Activated effector memory CD4-positive, alpha-beta T cell treated with Interleukin-2 at 50 U/mL for 16 hours (primary cell): ENCODE measurements at regions not wholly inside any gene's neighbourhood (a gene's known extent, or its start where the extent isn't known, plus 50 kb on each side); places are given as distances from the start of the nearest gene placed in this dataset.
"Not testable (repeated sequence)": the region's sequence is repeated elsewhere in the genome, so short reads cannot be mapped to it uniquely, and the experiment has no call there.

Experiments
- DNase-seq: peaks from one replicate; pipeline ENCODE4 v3.0.0-alpha.2; 2020

- DNase-seq, result no peak
These were observed 103.3 kb downstream of the TNFAIP3 start for GRCh38 chr6:137970368-137970767.

DNA sequence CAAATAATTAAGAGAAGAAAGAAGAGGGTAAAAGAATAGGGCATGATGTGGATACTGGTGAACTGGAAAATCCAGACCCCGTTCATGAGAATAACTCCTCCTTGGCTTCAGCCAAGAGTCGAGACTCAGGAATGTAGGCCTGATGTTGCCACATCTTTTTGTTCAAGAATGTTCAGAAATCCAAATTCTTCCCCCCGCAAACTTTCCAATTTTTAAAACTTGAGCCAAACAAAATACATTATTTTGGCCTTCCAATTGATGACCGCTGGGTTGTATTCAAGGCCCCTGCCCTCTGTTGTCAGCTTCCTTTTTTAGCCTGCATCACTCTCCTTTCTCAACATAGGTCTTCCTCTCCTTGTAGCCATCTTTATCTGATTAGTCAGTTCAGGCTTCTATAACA, 106.1 kb downstream of the TNFAIP3 start:
- DNase-seq, result no peak

GRCh38 chr6:137975188-137975940, 108.3 kb downstream of the TNFAIP3 start:
- DNase-seq, result no peak

- no peak for DNase-seq
These were observed 109.4 kb downstream of the TNFAIP3 start for GRCh38 chr6:137976430-137976829.

DNA sequence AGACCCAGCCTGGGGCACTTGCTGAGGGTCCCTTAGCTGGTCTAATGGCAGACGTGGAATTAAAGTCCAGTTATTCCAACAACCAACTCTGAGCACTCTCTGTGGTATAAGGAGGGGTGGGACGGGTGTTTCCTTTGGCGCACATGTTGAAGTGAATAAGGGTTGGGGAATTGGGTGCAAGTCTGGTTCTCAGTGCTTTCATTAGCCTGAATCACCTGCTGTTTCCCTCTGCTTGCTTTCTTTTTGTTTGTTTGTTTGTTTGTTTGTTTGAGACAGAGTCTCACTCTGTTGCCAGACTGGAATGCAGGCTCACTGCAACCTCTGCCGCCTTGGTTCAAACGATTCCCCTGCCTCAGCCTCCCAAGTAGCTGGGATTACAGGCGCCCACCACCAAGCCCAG, 110.1 kb downstream of the TNFAIP3 start:
- no peak for DNase-seq

DNA sequence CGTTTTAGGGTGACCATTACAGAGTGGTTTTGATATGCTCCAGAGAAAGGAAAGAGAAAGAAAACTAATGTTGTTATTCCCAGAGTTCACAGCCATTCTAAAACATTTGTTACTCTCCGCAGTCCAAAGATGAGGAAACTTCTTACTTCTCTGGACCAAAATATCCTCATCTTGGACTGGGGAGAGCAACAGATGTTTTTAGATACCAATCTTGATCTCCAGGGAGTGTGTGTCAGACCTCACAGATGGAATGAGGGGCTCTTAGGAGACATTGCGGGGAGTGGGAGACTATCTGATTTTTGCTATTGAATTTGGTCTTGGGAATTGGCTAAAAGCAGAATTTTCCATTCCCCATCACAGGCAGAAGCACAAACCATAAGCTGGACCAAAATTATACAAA, 110.8 kb downstream of the TNFAIP3 start:
- no peak for DNase-seq

GRCh38 chr6:137978252-137978896, 111.3 kb downstream of the TNFAIP3 start:
- DNase-seq, result no peak

DNA sequence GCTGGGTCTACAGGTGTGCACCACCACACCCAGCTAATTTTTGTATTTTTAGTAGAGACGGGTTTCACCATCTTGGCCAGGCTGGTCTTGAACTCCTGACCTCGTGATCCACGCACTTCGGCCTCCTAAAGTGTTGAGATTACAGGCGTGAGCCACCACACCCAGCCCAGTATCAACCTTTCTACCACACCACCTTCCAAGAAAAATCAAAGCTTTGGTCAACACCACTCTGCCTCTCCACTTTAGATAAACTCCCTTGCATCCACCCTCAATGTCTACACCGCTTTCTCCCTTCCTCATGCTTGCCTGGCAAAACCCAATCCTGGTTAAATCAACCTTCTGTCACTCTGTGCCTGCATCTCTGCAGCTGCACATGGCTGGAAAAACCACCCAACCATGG, 112.2 kb downstream of the TNFAIP3 start:
- not testable (repeated sequence) for DNase-seq

DNA sequence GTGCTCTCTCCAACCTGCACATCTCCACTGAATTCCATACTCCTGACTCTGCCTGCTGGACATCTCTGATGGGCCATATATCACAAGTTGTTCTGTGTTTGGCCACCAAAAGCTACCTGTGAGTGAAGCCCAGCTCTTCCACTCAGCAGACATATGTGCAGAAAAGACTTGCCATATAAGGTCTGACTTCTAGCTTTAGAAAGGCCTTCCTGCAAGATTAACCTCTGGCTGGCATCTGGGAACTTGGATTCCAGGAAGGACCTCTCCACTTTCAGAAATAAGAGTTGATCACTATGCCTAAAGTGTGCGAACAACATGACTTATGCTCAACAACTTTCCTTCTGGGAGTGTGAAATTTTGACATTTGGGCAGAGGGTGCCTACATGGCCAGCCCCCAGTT, 113.7 kb downstream of the TNFAIP3 start:
- no peak for DNase-seq

DNA sequence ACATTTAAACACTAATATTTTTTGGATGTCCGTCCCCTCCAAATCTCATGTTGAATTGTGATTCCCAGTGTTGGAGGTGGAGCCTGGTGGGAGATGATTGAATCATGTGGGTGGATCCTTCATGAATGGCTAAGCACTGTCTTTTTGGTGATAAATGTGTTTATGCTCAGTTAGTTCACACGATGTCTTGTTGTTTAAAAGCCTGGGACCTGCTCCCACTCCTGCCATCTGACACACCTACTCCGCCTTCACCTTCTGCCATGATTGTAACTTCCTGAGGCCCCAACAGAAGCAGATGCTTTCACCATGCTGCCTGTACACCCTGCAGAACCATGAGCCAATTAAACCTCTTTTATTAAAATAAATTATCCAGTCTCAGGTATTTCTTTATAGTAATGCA, 114.7 kb downstream of the TNFAIP3 start:
- DNase-seq, result no peak

- DNase-seq, result peak; percentile 21
These were observed 115.5 kb downstream of the TNFAIP3 start for GRCh38 chr6:137982418-137983189.

- no peak for DNase-seq
These were observed 116.2 kb downstream of the TNFAIP3 start for GRCh38 chr6:137983269-137983668.

DNA sequence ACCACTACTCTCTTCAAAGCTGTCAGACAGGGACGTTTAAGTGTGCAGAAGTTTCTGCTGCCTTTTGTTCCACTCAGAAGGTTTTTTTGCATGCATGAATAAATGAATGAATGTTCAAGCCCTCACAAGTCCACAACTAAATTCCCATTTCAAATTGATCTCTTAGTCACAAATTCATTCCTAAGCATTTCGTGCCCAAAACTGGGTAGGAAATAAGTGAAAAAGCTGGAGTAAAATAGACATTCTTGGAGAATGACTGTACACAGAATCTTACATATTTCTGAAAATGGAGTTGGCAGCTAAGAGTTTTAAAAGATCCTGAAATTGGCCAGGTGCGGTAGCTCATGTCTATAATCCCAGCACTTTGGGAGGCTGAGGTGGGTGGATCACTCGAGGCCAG, 117.6 kb downstream of the PERP start:
- no peak for DNase-seq

DNA sequence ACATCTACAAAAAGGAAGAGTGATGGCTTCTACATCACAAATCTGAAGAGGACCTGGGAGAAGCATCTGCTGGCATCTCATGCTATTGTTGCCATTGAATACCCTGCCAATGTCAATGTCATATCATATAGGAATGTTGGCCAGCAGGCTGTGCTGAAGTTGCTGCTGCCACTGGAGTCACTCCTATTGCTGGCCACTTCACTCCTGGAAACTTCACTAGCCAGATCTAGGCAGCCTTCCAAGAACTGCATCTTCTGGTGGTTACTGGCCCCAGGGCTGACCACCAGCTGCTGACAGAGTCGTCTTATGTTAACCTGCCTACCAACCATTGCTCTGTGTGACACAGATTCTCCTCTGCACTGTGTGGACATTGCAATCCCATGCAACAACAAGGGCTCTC, 111.8 kb downstream of the PERP start:
- no peak for DNase-seq

DNA sequence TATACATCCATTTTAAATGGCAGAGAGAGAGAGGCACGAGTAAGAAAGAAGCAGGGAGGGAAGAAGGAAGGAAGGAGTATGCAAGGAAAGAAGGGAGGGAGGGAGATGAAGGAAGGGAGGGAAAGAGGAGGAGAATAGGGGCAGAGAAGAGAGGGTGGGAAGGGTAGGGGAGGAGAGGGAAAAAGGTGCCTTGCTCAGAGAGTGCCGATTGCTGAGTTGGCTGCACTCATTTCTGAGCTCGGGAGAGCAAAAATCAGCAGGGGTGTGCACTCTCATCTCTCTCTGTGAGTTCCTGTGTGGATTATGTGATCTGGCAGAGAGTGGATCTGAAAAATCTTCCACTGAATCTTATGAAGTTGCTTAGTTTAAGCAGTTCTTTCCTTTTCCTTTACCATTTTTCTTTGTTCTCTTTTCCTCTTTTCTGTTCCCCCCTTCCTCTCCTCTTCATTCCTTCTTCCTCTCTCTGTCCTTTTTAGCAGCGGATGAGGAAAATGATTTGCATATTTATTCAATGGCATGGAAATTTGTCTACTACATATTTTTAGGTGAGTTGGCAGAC, 108.7 kb downstream of the PERP start:
- DNase-seq, result no peak

DNA sequence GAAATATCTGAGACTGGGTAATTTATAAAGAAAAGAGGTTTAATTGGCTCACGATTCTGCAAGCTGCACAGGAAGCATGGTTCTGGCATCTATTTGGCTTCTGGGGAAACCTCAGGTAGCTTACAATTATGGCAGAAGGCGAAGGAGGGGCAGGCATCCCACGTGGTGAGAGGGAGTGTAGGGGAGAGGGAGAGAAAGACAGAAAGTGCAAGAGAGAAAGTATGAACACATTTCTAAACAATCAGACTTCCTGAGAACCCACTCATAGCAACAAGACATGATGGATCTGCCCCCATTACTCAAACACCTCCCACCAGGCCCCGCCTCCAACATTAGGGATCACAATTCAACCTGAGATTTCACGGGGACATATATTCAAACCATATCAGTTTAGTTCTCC, 107.4 kb downstream of the PERP start:
- DNase-seq, result no peak

DNA sequence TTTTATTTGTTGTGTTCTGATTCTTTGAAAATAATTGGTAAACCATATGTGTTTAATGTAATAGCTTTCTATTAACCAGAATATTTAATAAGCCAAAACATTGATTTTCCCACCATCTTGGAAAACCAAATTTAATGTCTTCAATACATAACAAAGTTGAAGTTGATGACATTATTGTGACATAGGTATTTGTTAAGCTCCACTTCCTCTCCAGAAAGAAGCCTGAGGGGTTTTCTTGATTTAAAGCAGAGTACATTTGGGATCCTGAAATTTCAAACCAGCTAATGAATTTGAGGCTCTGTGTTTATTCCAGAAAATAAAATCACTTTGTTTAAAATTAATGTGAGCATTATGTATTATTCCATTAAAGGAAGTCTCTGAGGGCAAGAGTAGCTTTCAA, 106.3 kb downstream of the PERP start:
- no peak for DNase-seq

- peak; percentile 45 for DNase-seq
These were observed 105.4 kb downstream of the PERP start for GRCh38 chr6:138001750-138002349.

DNA sequence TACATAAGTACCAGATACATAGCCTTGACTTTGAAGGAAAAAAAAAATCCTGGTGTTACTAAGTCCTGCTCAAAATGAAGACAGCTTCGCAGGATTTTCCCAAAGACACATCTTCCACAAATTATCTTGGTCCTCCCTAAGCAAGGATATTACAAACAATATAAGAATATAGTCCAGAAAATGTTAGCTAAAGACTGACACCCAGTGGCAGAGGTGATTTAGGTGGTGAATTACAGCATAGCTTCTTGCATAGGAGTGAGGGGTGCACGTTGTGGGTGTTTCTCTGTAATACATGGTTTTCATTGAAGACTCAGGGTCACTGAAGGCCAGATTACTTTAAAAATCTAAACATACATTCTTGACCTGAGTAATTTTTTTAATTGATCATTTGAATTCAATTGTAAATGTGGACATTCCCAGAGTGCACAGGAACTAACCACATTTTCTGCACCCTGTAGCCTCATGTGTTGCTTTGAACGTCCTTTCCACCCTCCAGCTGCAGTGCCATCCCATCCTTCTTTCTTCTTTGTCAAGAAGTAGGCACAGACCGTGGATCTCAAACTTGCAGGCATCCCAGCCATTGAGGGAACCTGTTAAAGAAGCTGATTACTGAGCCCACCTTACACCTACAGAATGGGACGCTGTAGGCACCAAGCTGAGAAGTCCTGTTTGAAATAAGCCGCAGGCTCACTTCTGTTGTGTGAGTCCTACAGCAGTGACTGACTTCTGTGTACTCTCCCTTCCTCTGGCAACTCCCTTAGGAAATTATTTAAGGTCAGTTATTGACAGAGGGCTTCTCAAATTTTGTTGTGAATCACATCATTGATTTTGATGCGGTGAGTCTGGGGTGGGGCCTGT, 102.6 kb downstream of the PERP start:
- DNase-seq, result no peak

DNA sequence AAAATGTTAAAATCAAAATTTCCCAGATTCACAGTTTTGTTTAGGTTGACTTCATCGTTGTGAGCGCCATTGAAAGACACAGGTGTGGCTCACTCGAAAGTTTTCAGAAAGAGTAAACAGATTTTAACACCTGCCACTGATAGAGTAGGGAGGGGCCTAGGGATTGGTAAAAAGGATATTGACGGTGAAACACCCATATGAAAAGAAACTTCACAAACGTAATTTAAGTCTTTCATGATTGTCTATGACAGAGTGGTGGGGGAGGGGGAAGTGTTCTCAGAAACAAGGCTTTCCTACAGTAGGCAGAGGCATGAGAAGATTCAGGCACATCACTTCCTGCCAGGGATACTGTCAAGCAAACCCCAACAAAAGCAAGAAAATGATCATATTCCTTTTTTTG, 101.4 kb downstream of the PERP start:
- no peak for DNase-seq

- no peak for DNase-seq
These were observed 100.2 kb downstream of the PERP start for GRCh38 chr6:138007014-138007472.

- no peak for DNase-seq
These were observed 98.4 kb downstream of the PERP start for GRCh38 chr6:138008791-138009190.
